ENCODE measurements at regions not wholly inside any gene's neighbourhood (a gene's known extent, or its start where the extent isn't known, plus 50 kb on each side); places are given as distances from the start of the nearest gene placed in this dataset.

DNA sequence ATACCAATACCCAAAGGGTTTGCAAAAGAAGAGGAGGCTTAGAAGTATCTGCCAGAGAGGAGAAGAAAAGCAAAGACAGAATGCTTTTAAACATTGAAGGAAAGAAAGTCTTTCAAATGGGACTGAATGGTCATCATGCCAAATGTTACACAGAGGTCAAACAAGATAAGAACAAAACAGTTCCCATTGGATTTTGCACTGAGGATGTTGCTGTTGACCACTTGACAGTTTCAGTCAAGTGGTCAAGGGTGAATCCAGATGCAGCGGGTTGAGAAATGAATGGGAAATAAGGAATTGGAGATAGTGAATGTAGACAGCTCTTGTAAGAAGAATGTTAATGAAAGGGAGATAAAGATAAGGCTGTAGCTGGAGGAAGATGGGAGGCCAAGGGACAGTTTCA, 64.8 kb upstream of the FGG start:
- no peaks in the 10 kb centered on the region for H3F3A ChIP-seq (replicated peaks; ENCODE audit: low read depth)
- no peak for DNase-seq (ENCODE audit: low spot score)
- H3K27ac ChIP-seq (ENCODE audit: low read depth), result no peak overlapping the region
- H3K4me1 ChIP-seq (ENCODE audit: insufficient read depth), result peaks cover 7% of the 10 kb centered on the region; the same call in 1 of the 2 replicates
- H3K27me3 Mint-ChIP-seq (ENCODE audit: insufficient read depth, low read depth, poor library complexity), result peaks cover 3% of the 10 kb centered on the region
- TF ChIP-seq, protein P1, sequence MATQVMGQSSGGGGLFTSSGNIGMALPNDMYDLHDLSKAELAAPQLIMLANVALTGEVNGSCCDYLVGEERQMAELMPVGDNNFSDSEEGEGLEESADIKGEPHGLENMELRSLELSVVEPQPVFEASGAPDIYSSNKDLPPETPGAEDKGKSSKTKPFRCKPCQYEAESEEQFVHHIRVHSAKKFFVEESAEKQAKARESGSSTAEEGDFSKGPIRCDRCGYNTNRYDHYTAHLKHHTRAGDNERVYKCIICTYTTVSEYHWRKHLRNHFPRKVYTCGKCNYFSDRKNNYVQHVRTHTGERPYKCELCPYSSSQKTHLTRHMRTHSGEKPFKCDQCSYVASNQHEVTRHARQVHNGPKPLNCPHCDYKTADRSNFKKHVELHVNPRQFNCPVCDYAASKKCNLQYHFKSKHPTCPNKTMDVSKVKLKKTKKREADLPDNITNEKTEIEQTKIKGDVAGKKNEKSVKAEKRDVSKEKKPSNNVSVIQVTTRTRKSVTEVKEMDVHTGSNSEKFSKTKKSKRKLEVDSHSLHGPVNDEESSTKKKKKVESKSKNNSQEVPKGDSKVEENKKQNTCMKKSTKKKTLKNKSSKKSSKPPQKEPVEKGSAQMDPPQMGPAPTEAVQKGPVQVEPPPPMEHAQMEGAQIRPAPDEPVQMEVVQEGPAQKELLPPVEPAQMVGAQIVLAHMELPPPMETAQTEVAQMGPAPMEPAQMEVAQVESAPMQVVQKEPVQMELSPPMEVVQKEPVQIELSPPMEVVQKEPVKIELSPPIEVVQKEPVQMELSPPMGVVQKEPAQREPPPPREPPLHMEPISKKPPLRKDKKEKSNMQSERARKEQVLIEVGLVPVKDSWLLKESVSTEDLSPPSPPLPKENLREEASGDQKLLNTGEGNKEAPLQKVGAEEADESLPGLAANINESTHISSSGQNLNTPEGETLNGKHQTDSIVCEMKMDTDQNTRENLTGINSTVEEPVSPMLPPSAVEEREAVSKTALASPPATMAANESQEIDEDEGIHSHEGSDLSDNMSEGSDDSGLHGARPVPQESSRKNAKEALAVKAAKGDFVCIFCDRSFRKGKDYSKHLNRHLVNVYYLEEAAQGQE (IDR thresholded peaks at IDR 0.05; ENCODE audit: unreplicated experiment), result no peak
- TF ChIP-seq NANOG (IDR thresholded peaks at IDR 0.05; ENCODE audit: borderline replicate concordance) (no peak), EZH2 (IDR thresholded peaks at IDR 0.05; ENCODE audit: low read depth, unreplicated experiment) (no peak), ZNF114 (CRISPR knock-in tag; IDR thresholded peaks at IDR 0.05) (no peak)
- H3K4me2 ChIP-seq, result no peak overlapping the region
- H3K36me3 ChIP-seq (ENCODE audit: insufficient read depth), result no peaks in the 10 kb centered on the region
- ATAC-seq, result no peak
- no peaks in the 10 kb centered on the region for H3K9me3 Mint-ChIP-seq
- H3K4me1 Mint-ChIP-seq, result peaks cover 16% of the 10 kb centered on the region
- no peaks in the 10 kb centered on the region for H3K9me2 ChIP-seq (ENCODE audit: insufficient read depth)
- no peaks in the 10 kb centered on the region for H3K36me3 Mint-ChIP-seq (ENCODE audit: low read depth)
- H3K4me3 ChIP-seq, result no peak overlapping the region
- no peak overlapping the region for H3K4me3 Mint-ChIP-seq
- H3K27ac Mint-ChIP-seq, result no peak overlapping the region
- H4K20me1 ChIP-seq (replicated peaks; ENCODE audit: insufficient read depth), result no peaks in the 10 kb centered on the region
- H2AFZ ChIP-seq, result no peak overlapping the region
- no peaks in the 10 kb centered on the region for H3K27me3 ChIP-seq (ENCODE audit: insufficient read depth)
- H3K79me2 ChIP-seq (replicated peaks; ENCODE audit: insufficient read depth), result no peaks in the 10 kb centered on the region

DNA sequence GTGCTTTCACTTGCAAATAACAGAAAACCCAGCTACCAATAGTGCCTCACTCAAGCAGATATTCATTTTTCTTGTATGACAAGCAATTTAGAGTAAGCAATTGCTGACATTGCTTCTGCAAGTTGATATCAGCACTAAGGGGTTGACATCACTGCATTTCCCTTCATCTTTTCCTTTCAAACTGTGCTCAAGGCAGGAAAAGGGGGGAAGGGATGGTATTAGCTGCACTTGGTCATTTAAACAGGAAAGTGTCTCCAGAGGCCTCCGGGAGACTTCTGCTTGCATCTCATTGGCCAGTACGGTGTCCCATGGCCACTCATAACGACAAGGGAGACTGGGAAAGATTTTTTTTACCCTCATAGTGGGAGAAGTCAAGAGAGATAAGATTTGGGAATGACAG, 65.5 kb upstream of the FGG start:
- Histone ChIP-seq H3K4me1 (ENCODE audit: insufficient read depth) (peaks cover 7% of the 10 kb centered on the region; the same call in 1 of the 2 replicates), H3K4me2 (no peak overlapping the region), H3K4me3 (no peak overlapping the region), H3K36me3 (ENCODE audit: insufficient read depth) (no peaks in the 10 kb centered on the region), H4K20me1 (replicated peaks; ENCODE audit: insufficient read depth) (no peaks in the 10 kb centered on the region), H3F3A (replicated peaks; ENCODE audit: low read depth) (no peaks in the 10 kb centered on the region), H3K79me2 (replicated peaks; ENCODE audit: insufficient read depth) (no peaks in the 10 kb centered on the region), H3K27me3 (ENCODE audit: insufficient read depth) (no peaks in the 10 kb centered on the region), H3K27ac (ENCODE audit: low read depth) (no peak overlapping the region), H2AFZ (no peak overlapping the region), H3K9me2 (ENCODE audit: insufficient read depth) (no peaks in the 10 kb centered on the region)
- Mint-ChIP-seq H3K27me3 (ENCODE audit: insufficient read depth, low read depth, poor library complexity) (peaks cover 3% of the 10 kb centered on the region), H3K4me1 (peaks cover 16% of the 10 kb centered on the region), H3K27ac (no peak overlapping the region), H3K9me3 (no peaks in the 10 kb centered on the region), H3K36me3 (ENCODE audit: low read depth) (no peaks in the 10 kb centered on the region), H3K4me3 (no peak overlapping the region)
- no peak for TF ChIP-seq EZH2phosphoT487 (IDR thresholded peaks at IDR 0.05; ENCODE audit: unreplicated experiment)
- TF ChIP-seq, protein P2, sequence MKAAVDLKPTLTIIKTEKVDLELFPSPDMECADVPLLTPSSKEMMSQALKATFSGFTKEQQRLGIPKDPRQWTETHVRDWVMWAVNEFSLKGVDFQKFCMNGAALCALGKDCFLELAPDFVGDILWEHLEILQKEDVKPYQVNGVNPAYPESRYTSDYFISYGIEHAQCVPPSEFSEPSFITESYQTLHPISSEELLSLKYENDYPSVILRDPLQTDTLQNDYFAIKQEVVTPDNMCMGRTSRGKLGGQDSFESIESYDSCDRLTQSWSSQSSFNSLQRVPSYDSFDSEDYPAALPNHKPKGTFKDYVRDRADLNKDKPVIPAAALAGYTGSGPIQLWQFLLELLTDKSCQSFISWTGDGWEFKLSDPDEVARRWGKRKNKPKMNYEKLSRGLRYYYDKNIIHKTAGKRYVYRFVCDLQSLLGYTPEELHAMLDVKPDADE (IDR thresholded peaks at IDR 0.05), result no peak
- TF ChIP-seq, protein P3, sequence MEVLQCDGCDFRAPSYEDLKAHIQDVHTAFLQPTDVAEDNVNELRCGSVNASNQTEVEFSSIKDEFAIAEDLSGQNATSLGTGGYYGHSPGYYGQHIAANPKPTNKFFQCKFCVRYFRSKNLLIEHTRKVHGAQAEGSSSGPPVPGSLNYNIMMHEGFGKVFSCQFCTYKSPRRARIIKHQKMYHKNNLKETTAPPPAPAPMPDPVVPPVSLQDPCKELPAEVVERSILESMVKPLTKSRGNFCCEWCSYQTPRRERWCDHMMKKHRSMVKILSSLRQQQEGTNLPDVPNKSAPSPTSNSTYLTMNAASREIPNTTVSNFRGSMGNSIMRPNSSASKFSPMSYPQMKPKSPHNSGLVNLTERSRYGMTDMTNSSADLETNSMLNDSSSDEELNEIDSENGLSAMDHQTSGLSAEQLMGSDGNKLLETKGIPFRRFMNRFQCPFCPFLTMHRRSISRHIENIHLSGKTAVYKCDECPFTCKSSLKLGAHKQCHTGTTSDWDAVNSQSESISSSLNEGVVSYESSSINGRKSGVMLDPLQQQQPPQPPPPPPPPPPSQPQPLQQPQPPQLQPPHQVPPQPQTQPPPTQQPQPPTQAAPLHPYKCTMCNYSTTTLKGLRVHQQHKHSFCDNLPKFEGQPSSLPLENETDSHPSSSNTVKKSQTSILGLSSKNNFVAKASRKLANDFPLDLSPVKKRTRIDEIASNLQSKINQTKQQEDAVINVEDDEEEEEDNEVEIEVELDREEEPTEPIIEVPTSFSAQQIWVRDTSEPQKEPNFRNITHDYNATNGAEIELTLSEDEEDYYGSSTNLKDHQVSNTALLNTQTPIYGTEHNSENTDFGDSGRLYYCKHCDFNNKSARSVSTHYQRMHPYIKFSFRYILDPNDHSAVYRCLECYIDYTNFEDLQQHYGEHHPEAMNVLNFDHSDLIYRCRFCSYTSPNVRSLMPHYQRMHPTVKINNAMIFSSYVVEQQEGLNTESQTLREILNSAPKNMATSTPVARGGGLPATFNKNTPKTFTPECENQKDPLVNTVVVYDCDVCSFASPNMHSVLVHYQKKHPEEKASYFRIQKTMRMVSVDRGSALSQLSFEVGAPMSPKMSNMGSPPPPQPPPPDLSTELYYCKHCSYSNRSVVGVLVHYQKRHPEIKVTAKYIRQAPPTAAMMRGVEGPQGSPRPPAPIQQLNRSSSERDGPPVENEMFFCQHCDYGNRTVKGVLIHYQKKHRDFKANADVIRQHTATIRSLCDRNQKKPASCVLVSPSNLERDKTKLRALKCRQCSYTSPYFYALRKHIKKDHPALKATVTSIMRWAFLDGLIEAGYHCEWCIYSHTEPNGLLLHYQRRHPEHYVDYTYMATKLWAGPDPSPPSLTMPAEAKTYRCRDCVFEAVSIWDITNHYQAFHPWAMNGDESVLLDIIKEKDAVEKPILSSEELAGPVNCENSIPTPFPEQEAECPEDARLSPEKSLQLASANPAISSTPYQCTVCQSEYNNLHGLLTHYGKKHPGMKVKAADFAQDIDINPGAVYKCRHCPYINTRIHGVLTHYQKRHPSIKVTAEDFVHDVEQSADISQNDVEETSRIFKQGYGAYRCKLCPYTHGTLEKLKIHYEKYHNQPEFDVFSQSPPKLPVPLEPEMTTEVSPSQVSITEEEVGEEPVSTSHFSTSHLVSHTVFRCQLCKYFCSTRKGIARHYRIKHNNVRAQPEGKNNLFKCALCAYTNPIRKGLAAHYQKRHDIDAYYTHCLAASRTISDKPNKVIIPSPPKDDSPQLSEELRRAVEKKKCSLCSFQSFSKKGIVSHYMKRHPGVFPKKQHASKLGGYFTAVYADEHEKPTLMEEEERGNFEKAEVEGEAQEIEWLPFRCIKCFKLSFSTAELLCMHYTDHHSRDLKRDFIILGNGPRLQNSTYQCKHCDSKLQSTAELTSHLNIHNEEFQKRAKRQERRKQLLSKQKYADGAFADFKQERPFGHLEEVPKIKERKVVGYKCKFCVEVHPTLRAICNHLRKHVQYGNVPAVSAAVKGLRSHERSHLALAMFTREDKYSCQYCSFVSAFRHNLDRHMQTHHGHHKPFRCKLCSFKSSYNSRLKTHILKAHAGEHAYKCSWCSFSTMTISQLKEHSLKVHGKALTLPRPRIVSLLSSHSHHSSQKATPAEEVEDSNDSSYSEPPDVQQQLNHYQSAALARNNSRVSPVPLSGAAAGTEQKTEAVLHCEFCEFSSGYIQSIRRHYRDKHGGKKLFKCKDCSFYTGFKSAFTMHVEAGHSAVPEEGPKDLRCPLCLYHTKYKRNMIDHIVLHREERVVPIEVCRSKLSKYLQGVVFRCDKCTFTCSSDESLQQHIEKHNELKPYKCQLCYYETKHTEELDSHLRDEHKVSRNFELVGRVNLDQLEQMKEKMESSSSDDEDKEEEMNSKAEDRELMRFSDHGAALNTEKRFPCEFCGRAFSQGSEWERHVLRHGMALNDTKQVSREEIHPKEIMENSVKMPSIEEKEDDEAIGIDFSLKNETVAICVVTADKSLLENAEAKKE (CRISPR knock-in tag; IDR thresholded peaks at IDR 0.05), result no peak
- TF ChIP-seq JUNB (IDR thresholded peaks at IDR 0.05; ENCODE audit: unreplicated experiment), result no peak
- TF ChIP-seq ZNF114 (CRISPR knock-in tag; IDR thresholded peaks at IDR 0.05), result no peak
- TF ChIP-seq CREB1 (CRISPR knock-in tag; IDR thresholded peaks at IDR 0.05; ENCODE audit: low read depth), result no peak
- TF ChIP-seq POLR2AphosphoS5 (IDR thresholded peaks at IDR 0.05; ENCODE audit: low read depth), result no peak
- TF ChIP-seq ZNF331 (CRISPR knock-in tag; IDR thresholded peaks at IDR 0.05; ENCODE audit: low read depth), result no peak
- no peak for ATAC-seq
- no peak for DNase-seq (ENCODE audit: low spot score)
